Nucleus accumbens (tissue), 56 donors: ENCODE measurements at regions not wholly inside any gene's neighbourhood (a gene's known extent, or its start where the extent isn't known, plus 50 kb on each side); places are given as distances from the start of the nearest gene placed in this dataset.

Source experiments
- DNase-seq, 56 donors: peaks; one replicate each; lab custom pipeline; 2025; lab: John Stamatoyannopoulos, UW

GRCh38 chr2:222993920-222994650, 57.9 kb upstream of the KCNE4 start:
- DNase-seq: peak in 55 of 56 donors; percentile 8 to 89 (median 68)

GRCh38 chr2:222998459-222998858, 53.5 kb upstream of the KCNE4 start:
- no peak for DNase-seq

GRCh38 chr2:223000872-223001796, 50.9 kb upstream of the KCNE4 start:
- DNase-seq: peak in 14 of 56 donors; percentile 4 to 35 (median 19)

GRCh38 chr2:223001797-223002175, 50.2 kb upstream of the KCNE4 start:
- no peak for DNase-seq
